ENCODE measurements at regions not wholly inside any gene's neighbourhood (a gene's known extent, or its start where the extent isn't known, plus 50 kb on each side); places are given as distances from the start of the nearest gene placed in this dataset.

- no peak for DNase-seq
- no peak overlapping the region for H3K27ac ChIP-seq
- intact Hi-C loops (cut with DNase I) = no loop called here
- TF ChIP-seq POLR2A (IDR thresholded peaks at IDR 0.05) (no peak), CTCF (IDR thresholded peaks at IDR 0.05) (no peak)
- H3K4me1 ChIP-seq = no peaks in the 10 kb centered on the region
- no peak overlapping the region for H3K4me3 ChIP-seq (replicated peaks in 1 of 3)
- 88 to 100% methylated on average over 4 of the region's 4 CpGs for WGBS, 2 donors
- H3K27me3 ChIP-seq = no peaks in the 10 kb centered on the region
- H3K36me3 ChIP-seq = no peaks in the 10 kb centered on the region
- no peaks in the 10 kb centered on the region for H3K9me3 ChIP-seq
Observed at GRCh38 chr4:149218672-149219071, 597.0 kb downstream of the IQCM start.

- no peaks in the 10 kb centered on the region for H3K27me3 ChIP-seq
- TF ChIP-seq POLR2A (IDR thresholded peaks at IDR 0.05) (no peak), CTCF (IDR thresholded peaks at IDR 0.05) (no peak)
- no peaks in the 10 kb centered on the region for H3K9me3 ChIP-seq
- no peaks in the 10 kb centered on the region for H3K36me3 ChIP-seq
- intact Hi-C loops (cut with DNase I) = no loop called here
- no peak for DNase-seq
- H3K4me3 ChIP-seq (replicated peaks in 1 of 3) = no peak overlapping the region
- no peak overlapping the region for H3K27ac ChIP-seq
- no peaks in the 10 kb centered on the region for H3K4me1 ChIP-seq
Observed at GRCh38 chr4:149214301-149214700, 601.3 kb downstream of the IQCM start.

- WGBS, 2 donors = 90 to 93% methylated on average over 1 of the region's 1 CpG
- intact Hi-C loops (cut with DNase I) = no loop called here
Observed at GRCh38 chr4:149211876-149212275, 603.8 kb downstream of the IQCM start.

GRCh38 chr4:149203256-149204001 lies 612.2 kb downstream of the IQCM start:
- Histone ChIP-seq H3K27me3 (no peaks in the 10 kb centered on the region), H3K36me3 (no peaks in the 10 kb centered on the region), H3K4me3 (replicated peaks in 1 of 3) (no peak overlapping the region), H3K27ac (peak overlapping the region; percentile 31 to 50 (median 47)), H3K4me1 (peaks cover 15 to 18% of the 10 kb centered on the region in 2 donors), H3K9me3 (no peaks in the 10 kb centered on the region)
- TF ChIP-seq CTCF (IDR thresholded peaks at IDR 0.05) (no peak), POLR2A (IDR thresholded peaks at IDR 0.05) (no peak)
- intact Hi-C loops (cut with DNase I) = no loop called here
- DNase-seq = peak; percentile 63 to 73
- 39% methylated on average over 4 of the region's 4 CpGs for WGBS, 2 donors

More at GRCh38 chr4:149211876-149212275, 603.8 kb downstream of the IQCM start:
- Histone ChIP-seq H3K4me3 (replicated peaks in 1 of 3) (no peak overlapping the region), H3K27ac (no peak overlapping the region), H3K36me3 (no peaks in the 10 kb centered on the region), H3K27me3 (no peaks in the 10 kb centered on the region), H3K9me3 (no peaks in the 10 kb centered on the region), H3K4me1 (no peaks in the 10 kb centered on the region)
- no peak for TF ChIP-seq CTCF (IDR thresholded peaks at IDR 0.05)
- no peak for DNase-seq

GRCh38 chr4:149202117-149202516 lies 613.5 kb downstream of the IQCM start:
- TF ChIP-seq CTCF (IDR thresholded peaks at IDR 0.05) (no peak), POLR2A (IDR thresholded peaks at IDR 0.05) (no peak)
- Histone ChIP-seq H3K4me1 (peaks cover 15 to 18% of the 10 kb centered on the region in 2 donors), H3K36me3 (no peaks in the 10 kb centered on the region), H3K27me3 (no peaks in the 10 kb centered on the region), H3K4me3 (replicated peaks in 1 of 3) (no peak overlapping the region), H3K27ac (peak overlapping the region in 1 of 3 donors; percentile 31), H3K9me3 (no peaks in the 10 kb centered on the region)
- intact Hi-C loops (cut with DNase I) = no loop called here
- 0 to 60% methylated on average over 1 of the region's 1 CpG for WGBS, 2 donors
- DNase-seq = no peak
